HG03280 (cell line): ENCODE measurements at regions not wholly inside any gene's neighbourhood (a gene's known extent, or its start where the extent isn't known, plus 50 kb on each side); places are given as distances from the start of the nearest gene placed in this dataset.
"Not testable (repeated sequence)": the region's sequence is repeated elsewhere in the genome, so short reads cannot be mapped to it uniquely, and the experiment has no call there.

Experiments used
- ATAC-seq: cut with Tn5 transposase; IDR thresholded peaks from one replicate; pipeline ENCODE4 v1.9.1; 2021; ENCODE audit warnings: mild to moderate bottlenecking, moderate library complexity; ENCODE audit not compliant: unreplicated experiment

GRCh38 chr12:105523164-105524057 is 192.9 kb downstream of the C12orf75 start:
- no peak for ATAC-seq

GRCh38 chr12:105524961-105525360 is 194.5 kb downstream of the C12orf75 start:
- ATAC-seq: no peak

DNA sequence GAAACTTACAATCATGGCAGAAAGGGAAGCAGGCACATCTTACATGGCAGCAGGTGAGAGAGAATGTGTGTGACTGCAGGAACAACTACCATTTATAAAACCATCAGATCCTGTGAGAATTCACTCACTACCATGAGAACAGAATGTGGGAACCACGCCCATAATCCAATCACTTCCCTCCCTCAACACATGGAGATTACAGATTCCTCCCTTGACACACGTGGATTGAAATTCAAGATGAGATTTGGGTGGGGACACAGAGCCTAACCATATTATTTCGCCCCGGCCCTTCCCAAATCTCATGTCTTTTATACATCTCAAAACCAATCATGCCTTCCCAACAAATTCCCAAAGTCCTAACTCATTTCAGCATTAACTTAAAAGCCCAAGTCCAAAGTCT is 203.6 kb downstream of the C12orf75 start:
- ATAC-seq: no peak

DNA sequence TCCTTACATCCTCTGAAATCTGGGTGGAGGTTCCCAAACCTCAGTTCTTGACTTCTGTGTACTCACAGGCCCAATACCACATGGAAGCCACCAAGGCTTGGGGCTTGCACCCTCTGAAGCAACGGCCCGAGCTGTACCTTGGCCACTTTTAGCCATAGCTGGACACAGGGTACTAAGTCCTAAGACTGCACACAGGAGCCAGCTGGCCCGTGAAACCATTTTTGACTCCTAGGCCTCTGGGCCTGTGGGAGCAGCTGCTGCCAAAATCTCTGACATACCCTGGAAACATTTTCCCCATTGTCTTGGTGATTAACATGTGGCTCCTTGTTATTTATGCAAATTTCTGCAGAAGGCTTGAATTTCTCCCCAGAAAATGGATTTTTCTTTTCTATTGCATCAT is 204.5 kb downstream of the C12orf75 start:
- ATAC-seq: not testable (repeated sequence)

DNA sequence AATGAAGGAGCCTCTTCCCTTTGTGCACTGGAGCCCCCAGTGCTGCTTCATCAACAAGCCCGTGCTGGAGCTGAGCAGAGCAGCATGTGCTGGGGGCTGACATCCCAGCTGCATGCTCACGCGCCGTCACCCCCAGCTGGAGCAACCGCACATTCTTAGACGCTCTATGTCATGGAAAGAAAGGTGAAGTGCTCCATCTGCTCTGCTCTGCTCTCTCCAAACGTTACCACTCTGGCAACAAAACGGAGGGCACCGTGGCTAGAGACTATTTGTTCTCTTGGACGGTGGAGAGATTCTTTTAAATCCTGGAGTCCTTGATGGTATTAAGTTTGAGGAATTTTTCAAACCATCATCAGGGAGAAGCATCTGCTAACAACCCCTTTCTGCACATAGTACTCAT is 208.4 kb downstream of the C12orf75 start:
- no peak for ATAC-seq

GRCh38 chr12:105539735-105540134 is 209.2 kb downstream of the C12orf75 start:
- ATAC-seq: no peak

DNA sequence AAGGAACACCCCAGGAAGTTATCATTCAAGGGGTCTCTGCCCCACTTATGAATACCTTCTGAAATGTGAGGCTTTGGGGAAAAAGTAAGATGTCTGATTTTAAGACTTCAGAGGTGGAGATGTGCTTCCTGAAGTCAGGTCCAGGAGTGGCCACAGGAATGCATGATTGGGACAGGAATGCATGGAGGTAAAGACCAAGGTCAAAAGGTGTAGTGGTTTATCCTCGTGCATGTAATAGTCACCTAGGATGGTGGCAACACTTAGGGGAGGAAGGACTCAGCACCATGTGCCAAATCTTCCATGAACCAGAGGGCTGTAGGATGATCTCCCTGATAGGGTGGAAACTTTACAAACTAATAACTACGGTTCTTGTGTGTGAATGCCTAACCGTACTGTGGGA is 217.3 kb downstream of the C12orf75 start:
- no peak for ATAC-seq

DNA sequence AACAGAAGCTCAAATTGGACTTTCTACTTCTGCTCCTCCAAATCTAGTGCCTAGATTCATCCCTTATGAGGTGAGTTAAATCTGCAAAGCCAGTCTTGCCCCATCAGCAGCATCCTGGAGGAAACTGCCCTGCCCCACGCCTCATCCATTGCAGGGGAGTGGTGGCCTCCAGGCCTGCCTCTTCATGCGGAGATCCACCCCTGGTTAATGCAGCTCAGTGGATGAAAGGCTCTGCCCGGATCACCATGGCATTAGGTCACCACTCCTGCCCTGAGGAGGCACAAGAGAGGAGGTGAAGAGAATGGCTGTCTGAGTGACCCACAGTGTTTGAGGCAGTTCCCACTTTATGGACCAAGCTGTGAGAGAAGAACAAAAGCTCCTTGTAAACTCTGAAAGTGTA is 218.1 kb downstream of the C12orf75 start:
- ATAC-seq: no peak

- no peak for ATAC-seq
Observed at GRCh38 chr12:105552056-105552455, 221.6 kb downstream of the C12orf75 start.

DNA sequence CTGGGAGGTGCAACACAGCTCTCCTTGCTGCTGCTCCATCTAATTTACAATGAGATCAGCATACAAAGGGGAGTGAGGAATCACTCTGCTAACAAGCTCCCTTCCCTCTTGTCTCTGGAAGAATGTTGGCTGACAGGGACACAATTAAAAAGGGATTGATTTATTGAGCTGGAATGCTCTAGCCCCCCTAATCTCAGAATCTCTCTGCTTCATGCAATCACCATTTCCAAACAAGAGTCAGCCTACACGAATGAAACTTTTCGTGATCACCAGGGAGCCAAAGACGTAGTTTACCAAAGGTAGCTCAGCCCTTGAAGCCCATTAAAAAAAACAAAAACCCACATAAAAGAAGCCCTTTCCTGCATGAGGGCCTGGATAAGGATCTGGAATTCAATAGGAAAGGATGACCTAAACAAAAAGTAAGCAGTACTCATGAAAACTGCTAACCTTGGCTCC is 223.8 kb downstream of the C12orf75 start:
- ATAC-seq: no peak

DNA sequence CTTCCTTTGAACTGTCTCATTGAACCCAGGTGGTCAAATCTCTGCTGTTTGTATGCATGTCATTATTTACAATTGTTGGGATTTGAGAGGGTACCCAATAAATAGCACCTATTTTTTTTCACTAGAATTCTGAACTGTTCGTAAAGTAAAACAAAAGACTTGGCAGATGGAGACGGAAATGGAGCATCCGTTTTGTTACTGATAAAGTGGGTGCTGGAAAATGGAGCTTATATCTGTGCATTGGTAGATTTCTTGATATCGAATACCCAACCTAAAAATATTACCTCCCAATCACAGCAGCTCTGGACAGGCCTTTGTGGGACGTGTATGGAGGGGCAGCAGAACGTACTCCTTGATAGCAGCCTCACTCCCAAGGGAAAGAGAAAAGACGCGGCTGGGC is 224.4 kb downstream of the C12orf75 start:
- no peak for ATAC-seq

GRCh38 chr12:105555556-105556295 is 225.2 kb downstream of the C12orf75 start:
- ATAC-seq: no peak

DNA sequence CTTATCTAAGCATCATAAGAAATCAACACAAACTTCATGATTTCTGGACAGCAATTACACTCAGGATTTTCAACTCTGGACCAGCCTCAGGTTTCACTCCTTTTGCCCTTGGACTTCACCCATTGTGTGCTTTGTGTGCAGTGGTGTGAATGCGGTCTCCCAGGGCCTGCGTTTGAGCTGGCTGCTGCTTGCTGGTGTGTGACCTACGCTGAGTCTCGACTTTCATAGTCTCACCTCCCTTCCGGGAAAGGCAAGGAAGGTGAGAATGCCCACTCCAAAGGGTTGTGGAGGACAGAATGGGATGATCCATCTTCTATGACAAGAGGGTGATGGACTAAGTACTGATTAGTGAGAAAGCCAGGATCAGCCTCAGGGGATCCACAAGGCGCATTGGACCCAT is 228.8 kb downstream of the C12orf75 start:
- no peak for ATAC-seq

DNA sequence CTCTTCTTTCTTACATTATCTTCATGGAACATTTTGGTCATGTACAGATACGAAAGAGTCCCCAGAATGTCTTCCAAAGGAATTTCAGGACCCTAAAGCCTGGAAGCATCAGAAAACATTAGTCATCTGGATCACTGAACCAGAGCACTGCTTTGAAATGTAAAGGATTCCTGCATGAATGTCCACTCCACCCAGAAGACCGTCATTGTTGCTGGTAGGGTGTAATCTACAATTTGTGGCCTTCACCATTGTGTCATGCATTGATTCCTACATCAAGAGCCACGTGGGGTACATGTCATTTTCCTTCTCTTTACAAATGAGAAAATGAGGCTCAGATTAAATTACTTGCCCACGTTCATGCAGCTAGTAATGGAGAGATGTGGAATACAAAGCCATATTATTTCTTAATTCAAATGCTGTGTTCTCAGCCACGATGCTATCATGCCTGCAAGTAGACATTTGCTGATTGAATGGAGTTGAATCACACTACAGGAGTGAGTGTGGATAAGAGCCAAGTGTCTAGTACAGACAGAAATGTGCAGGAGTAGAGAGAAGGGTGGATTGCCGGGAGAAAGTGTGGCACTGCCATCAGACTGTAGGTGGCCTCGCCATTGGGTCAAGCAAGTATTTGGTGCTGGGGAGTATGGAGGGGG is 231.2 kb downstream of the C12orf75 start:
- ATAC-seq: no peak

- ATAC-seq: no peak
Observed at GRCh38 chr12:105562199-105562971, 231.9 kb downstream of the C12orf75 start.

GRCh38 chr12:105567061-105567460 is 236.6 kb downstream of the C12orf75 start:
- ATAC-seq: no peak

DNA sequence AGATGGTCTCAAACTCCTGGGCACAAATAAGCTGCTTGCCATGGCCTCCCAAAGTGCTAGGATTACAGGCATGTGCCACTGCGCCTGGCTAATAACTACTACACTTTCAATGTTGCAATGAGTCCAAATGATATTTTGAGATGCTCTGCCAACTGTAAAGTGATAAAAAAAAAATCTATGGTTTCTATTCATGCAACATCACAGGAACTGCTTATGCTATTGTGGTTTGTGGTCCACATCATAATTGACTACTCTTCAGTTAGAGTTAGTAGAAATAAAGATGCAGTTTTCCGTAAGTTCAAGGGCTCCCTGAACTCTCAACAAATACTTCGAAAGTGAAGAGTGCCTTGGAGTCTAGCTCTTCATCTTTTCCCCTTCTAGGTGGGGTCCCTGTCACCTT is 239.4 kb downstream of the C12orf75 start:
- no peak for ATAC-seq

GRCh38 chr12:105570944-105571343 is 240.5 kb downstream of the C12orf75 start:
- no peak for ATAC-seq

DNA sequence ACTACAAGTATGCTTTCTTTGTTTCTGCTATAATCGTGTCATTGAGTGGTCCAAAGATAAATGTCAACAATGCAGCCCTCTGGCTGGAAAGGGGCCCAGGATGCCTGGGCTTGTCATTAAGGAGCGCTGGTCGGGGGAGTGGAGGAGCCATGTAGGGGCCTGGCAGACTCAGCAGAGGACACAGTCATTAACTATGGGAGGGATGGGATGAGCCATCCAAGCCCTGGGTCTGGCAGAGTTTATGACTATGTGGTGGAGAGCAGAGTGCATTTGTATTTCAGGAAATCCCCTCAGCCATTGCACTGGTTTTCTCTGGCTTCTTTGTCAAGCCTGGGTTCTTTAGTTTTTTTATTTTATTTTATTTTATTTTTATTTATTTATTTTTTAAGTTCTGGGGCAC is 243.1 kb downstream of the C12orf75 start:
- no peak for ATAC-seq

- no peak for ATAC-seq
Observed at GRCh38 chr12:105574056-105574715, 243.7 kb downstream of the C12orf75 start.
